ENCODE measurements at regions not wholly inside any gene's neighbourhood (a gene's known extent, or its start where the extent isn't known, plus 50 kb on each side); places are given as distances from the start of the nearest gene placed in this dataset.

DNA sequence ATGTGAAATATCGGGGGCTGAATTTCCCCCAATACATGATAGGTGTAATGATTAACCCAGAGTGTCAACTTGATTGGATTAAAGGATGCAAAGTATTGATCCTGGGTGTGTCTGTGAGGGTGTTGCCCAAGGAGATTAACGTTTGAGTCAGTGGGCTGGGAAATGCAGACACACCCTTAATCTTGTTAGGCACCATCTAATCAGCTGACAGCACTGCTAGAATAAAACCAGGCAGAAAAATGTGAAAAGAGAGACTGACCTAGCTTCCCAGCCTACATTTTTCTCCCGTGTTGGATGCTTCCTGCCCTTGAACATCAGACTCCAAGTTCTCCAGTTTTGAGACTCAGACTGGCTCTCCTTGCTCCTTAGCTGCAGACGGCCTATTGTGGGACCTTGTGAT lies 247.8 kb downstream of the OTOL1 start:
- Mint-ChIP-seq H3K4me3 (no peak overlapping the region), H3K27ac (no peak overlapping the region), H3K9me3 (peaks cover 4 to 8% (median 5%) of the 10 kb centered on the region in 3 donors), H3K36me3 (no peaks in the 10 kb centered on the region), H3K27me3 (no peaks in the 10 kb centered on the region), H3K4me1 (no peaks in the 10 kb centered on the region)
- WGBS (ENCODE audit: insufficient coverage), result no CpG with 5 or more reads among the region's 4 CpGs
- no peak overlapping the region for H3K27ac ChIP-seq (ENCODE audit: low read length)
- ChIA-PET CTCF (no interaction called here), POLR2A (no interaction called here)
- H3K36me3 ChIP-seq (ENCODE audit: control insufficient read depth in 2 of 2, extremely low read depth in 1 of 2, insufficient read depth in 1 of 2, low read length in 1 of 2), result no peaks in the 10 kb centered on the region
- DNase-seq (no peak), ATAC-seq (replicated peaks in 1 of 4) (no peak)
- no peak overlapping the region for H3K4me3 ChIP-seq (ENCODE audit: control insufficient read depth in 1 of 2, extremely low read depth in 1 of 2, low read length in 1 of 2)
- H3K4me1 ChIP-seq (ENCODE audit: control insufficient read depth in 1 of 2, extremely low read depth in 1 of 2, insufficient read depth in 2 of 2, low read length in 2 of 2), result no peaks in the 10 kb centered on the region
- no peaks in the 10 kb centered on the region for H3K9me3 ChIP-seq
- H3K27me3 ChIP-seq (replicated peaks in 1 of 2; ENCODE audit: control insufficient read depth in 2 of 2, extremely low read depth in 1 of 2, insufficient read depth in 2 of 2, low read length in 1 of 2), result no peaks in the 10 kb centered on the region

DNA sequence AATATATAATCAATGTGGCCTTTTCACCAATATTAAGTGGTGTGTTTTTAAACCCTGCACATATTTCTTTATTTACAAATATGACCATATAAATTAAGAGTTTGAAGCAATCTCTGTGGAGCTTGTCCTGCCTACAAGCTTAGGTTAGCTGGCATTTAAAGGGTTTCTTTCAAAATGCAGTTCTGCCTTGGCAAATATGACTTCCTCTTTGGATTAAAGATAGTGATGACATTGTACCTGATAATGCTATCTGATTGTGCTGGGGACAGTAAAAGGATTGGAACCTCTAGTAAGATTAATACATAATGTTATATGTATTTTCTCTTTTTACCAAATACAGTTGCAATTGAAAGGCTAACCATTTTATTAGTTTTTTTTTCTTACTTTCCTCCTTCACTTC lies 249.1 kb downstream of the OTOL1 start:
- DNase-seq (no peak), ATAC-seq (replicated peaks in 1 of 4) (no peak)
- Histone ChIP-seq H3K36me3 (ENCODE audit: control insufficient read depth in 2 of 2, extremely low read depth in 1 of 2, insufficient read depth in 1 of 2, low read length in 1 of 2) (no peaks in the 10 kb centered on the region), H3K4me3 (ENCODE audit: control insufficient read depth in 1 of 2, extremely low read depth in 1 of 2, low read length in 1 of 2) (no peak overlapping the region), H3K9me3 (no peaks in the 10 kb centered on the region), H3K27me3 (replicated peaks in 1 of 2; ENCODE audit: control insufficient read depth in 2 of 2, extremely low read depth in 1 of 2, insufficient read depth in 2 of 2, low read length in 1 of 2) (no peaks in the 10 kb centered on the region), H3K4me1 (ENCODE audit: control insufficient read depth in 1 of 2, extremely low read depth in 1 of 2, insufficient read depth in 2 of 2, low read length in 2 of 2) (no peaks in the 10 kb centered on the region), H3K27ac (ENCODE audit: low read length) (no peak overlapping the region)
- Mint-ChIP-seq H3K4me1 (no peaks in the 10 kb centered on the region), H3K36me3 (no peaks in the 10 kb centered on the region), H3K9me3 (peaks cover 4 to 8% (median 5%) of the 10 kb centered on the region in 3 donors), H3K27me3 (no peaks in the 10 kb centered on the region), H3K27ac (no peak overlapping the region), H3K4me3 (no peak overlapping the region)
- ChIA-PET POLR2A (no interaction called here), CTCF (interaction anchor here in 1 of 2 donors (0.6 kb wide), 1 partner anchor 319 kb away, joined by 3 read pairs; no protein-coding TSS in a partner anchor)

DNA sequence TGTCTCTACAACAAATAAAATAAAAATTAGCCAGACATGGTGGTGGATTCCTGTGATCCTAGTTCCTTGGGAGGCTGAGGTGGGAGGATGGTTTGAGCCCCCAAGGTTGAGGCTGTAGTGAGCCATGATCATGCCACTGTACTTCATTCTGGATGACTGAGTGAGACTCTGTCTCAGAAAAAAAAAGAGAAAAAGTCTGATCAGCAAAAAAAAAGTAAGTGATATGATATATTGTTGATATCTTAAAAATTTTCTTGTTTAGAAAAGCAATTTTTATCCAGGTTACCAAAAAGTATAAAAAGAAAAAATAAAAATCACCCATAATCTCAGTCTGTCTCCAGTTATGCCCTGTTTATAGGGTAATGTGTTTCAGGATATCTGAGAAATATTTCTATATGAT lies 251.4 kb downstream of the OTOL1 start:
- Mint-ChIP-seq H3K27me3 (no peaks in the 10 kb centered on the region), H3K36me3 (no peaks in the 10 kb centered on the region), H3K4me3 (no peak overlapping the region), H3K9me3 (peaks cover 0 to 4% (median under 1%) of the 10 kb centered on the region in 3 donors), H3K4me1 (no peaks in the 10 kb centered on the region), H3K27ac (no peak overlapping the region)
- Histone ChIP-seq H3K4me1 (ENCODE audit: control insufficient read depth in 1 of 2, extremely low read depth in 1 of 2, insufficient read depth in 2 of 2, low read length in 2 of 2) (no peaks in the 10 kb centered on the region), H3K27ac (ENCODE audit: low read length) (no peak overlapping the region), H3K27me3 (replicated peaks in 1 of 2; ENCODE audit: control insufficient read depth in 2 of 2, extremely low read depth in 1 of 2, insufficient read depth in 2 of 2, low read length in 1 of 2) (no peaks in the 10 kb centered on the region), H3K9me3 (no peaks in the 10 kb centered on the region), H3K36me3 (ENCODE audit: control insufficient read depth in 2 of 2, extremely low read depth in 1 of 2, insufficient read depth in 1 of 2, low read length in 1 of 2) (no peaks in the 10 kb centered on the region), H3K4me3 (ENCODE audit: control insufficient read depth in 1 of 2, extremely low read depth in 1 of 2, low read length in 1 of 2) (no peak overlapping the region)
- DNase-seq (no peak), ATAC-seq (replicated peaks in 1 of 4) (no peak)
- ChIA-PET CTCF (no interaction called here), POLR2A (no interaction called here)

DNA sequence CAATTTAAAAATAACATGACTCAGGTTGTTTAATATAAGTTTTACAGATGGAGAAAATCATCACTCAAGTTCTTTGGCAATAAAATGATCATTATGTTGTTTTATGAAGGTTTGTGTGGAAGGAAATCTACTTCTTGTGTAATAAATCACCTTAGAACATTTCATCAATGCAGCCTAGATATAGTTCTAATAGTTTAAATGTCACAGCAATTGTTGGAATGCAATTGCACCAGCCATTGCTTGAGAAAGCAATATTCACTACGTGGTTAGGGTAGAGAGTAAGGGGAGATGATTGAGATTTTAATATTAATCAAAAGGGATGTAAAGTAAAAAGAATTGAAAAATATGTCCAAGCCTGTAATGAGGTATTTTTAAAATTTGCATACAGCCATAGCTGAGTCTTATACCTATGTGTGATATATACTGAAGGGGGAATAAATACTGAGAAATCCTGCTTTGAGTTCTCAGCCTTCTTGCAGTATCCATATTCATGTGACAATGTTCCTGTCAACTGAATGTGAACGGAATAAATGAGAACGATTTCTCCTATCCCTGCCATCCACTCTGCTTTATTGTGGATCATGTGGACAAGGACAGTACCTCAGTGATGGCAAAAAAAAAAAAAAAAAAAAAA lies 257.9 kb downstream of the OTOL1 start:
- Histone ChIP-seq H3K4me3 (ENCODE audit: control insufficient read depth in 1 of 2, extremely low read depth in 1 of 2, low read length in 1 of 2) (no peak overlapping the region), H3K4me1 (ENCODE audit: control insufficient read depth in 1 of 2, extremely low read depth in 1 of 2, insufficient read depth in 2 of 2, low read length in 2 of 2) (no peaks in the 10 kb centered on the region), H3K9me3 (no peaks in the 10 kb centered on the region), H3K36me3 (ENCODE audit: control insufficient read depth in 2 of 2, extremely low read depth in 1 of 2, insufficient read depth in 1 of 2, low read length in 1 of 2) (no peaks in the 10 kb centered on the region), H3K27me3 (replicated peaks in 1 of 2; ENCODE audit: control insufficient read depth in 2 of 2, extremely low read depth in 1 of 2, insufficient read depth in 2 of 2, low read length in 1 of 2) (no peaks in the 10 kb centered on the region), H3K27ac (ENCODE audit: low read length) (no peak overlapping the region)
- Mint-ChIP-seq H3K9me3 (peaks cover 0 to 3% (median 0%) of the 10 kb centered on the region in 3 donors), H3K4me3 (no peak overlapping the region), H3K27me3 (no peaks in the 10 kb centered on the region), H3K4me1 (no peaks in the 10 kb centered on the region), H3K36me3 (no peaks in the 10 kb centered on the region), H3K27ac (no peak overlapping the region)
- ChIA-PET POLR2A (no interaction called here), CTCF (no interaction called here)
- DNase-seq (no peak), ATAC-seq (replicated peaks in 1 of 4) (no peak)
- WGBS (ENCODE audit: insufficient coverage), result no CpG with 5 or more reads among the region's 3 CpGs

DNA sequence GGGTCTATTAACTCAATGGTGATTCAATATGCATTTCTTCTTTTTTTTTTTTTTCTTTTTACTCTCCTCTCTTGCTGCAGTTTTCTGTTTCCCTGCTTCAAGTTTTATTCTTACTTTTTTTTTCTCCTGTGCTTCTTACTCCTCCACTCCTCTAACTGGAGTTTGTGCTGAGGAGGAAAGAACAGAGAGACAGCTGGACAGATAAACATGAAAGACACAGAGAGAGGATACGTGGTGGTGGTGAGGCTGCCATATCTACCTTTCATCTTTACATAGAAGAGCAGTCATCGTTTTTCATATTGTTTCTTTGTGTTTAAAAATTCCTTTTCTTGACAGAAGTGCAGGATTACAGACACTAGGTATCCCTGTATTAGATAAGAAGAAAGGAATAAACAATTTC lies 262.8 kb downstream of the OTOL1 start:
- H3K27me3 ChIP-seq (replicated peaks in 1 of 2; ENCODE audit: control insufficient read depth in 2 of 2, extremely low read depth in 1 of 2, insufficient read depth in 2 of 2, low read length in 1 of 2), result no peaks in the 10 kb centered on the region
- no peaks in the 10 kb centered on the region for H3K4me1 ChIP-seq (ENCODE audit: control insufficient read depth in 1 of 2, extremely low read depth in 1 of 2, insufficient read depth in 2 of 2, low read length in 2 of 2)
- no CpG with 5 or more reads among the region's 2 CpGs for WGBS (ENCODE audit: insufficient coverage)
- no peaks in the 10 kb centered on the region for H3K9me3 ChIP-seq
- H3K36me3 Mint-ChIP-seq, result no peaks in the 10 kb centered on the region
- no peak overlapping the region for H3K27ac ChIP-seq (ENCODE audit: low read length)
- H3K27me3 Mint-ChIP-seq, result no peaks in the 10 kb centered on the region
- no peak overlapping the region for H3K4me3 ChIP-seq (ENCODE audit: control insufficient read depth in 1 of 2, extremely low read depth in 1 of 2, low read length in 1 of 2)
- ChIA-PET CTCF (no interaction called here), POLR2A (no interaction called here)
- H3K9me3 Mint-ChIP-seq, result peaks cover 0 to 3% (median 3%) of the 10 kb centered on the region in 3 donors
- H3K4me3 Mint-ChIP-seq, result no peak overlapping the region
- H3K27ac Mint-ChIP-seq, result no peak overlapping the region
- DNase-seq (no peak), ATAC-seq (replicated peaks in 1 of 4) (no peak)
- no peaks in the 10 kb centered on the region for H3K36me3 ChIP-seq (ENCODE audit: control insufficient read depth in 2 of 2, extremely low read depth in 1 of 2, insufficient read depth in 1 of 2, low read length in 1 of 2)
- H3K4me1 Mint-ChIP-seq, result no peaks in the 10 kb centered on the region

DNA sequence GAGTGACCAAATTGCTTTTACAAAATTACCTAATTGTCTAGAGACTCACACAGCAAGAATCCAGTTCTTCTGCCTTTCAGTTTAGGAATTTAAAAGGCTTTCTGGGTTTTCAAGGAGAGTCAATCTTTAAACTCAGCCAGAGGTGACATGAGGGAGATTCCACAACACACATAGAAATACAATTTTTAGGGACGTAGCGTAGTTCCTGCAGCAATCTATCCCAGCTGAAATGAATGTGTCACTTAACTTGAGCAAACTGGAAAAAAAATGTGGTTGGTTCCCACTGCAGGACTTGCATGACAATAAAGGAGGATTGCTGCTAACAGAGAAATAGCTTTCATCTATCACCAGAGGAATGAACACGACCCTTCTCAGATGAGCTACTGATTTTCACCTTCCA lies 269.7 kb downstream of the OTOL1 start:
- POLR2A ChIA-PET, result no interaction called here
- Mint-ChIP-seq H3K27me3 (no peaks in the 10 kb centered on the region), H3K4me3 (no peak overlapping the region), H3K9me3 (no peaks in the 10 kb centered on the region), H3K4me1 (no peaks in the 10 kb centered on the region), H3K27ac (no peak overlapping the region), H3K36me3 (no peaks in the 10 kb centered on the region)
- DNase-seq (no peak), ATAC-seq (replicated peaks in 1 of 4) (no peak)
- Histone ChIP-seq H3K9me3 (no peaks in the 10 kb centered on the region), H3K27ac (ENCODE audit: low read length) (no peak overlapping the region), H3K4me3 (ENCODE audit: control insufficient read depth in 1 of 2, extremely low read depth in 1 of 2, low read length in 1 of 2) (no peak overlapping the region), H3K27me3 (replicated peaks in 1 of 2; ENCODE audit: control insufficient read depth in 2 of 2, extremely low read depth in 1 of 2, insufficient read depth in 2 of 2, low read length in 1 of 2) (no peaks in the 10 kb centered on the region), H3K36me3 (ENCODE audit: control insufficient read depth in 2 of 2, extremely low read depth in 1 of 2, insufficient read depth in 1 of 2, low read length in 1 of 2) (no peaks in the 10 kb centered on the region), H3K4me1 (ENCODE audit: control insufficient read depth in 1 of 2, extremely low read depth in 1 of 2, insufficient read depth in 2 of 2, low read length in 2 of 2) (no peaks in the 10 kb centered on the region)
- CTCF ChIA-PET, result no interaction called here
- WGBS (ENCODE audit: insufficient coverage), result 92% methylated on average over 2 of the region's 3 CpGs

Measured in T-cell (primary cell).